GM23248 (cell line): ENCODE measurements at regions not wholly inside any gene's neighbourhood (a gene's known extent, or its start where the extent isn't known, plus 50 kb on each side); places are given as distances from the start of the nearest gene placed in this dataset.

Experiments
- EZH2 ChIP-seq: fragments of 200-600 bp; sonication (generic); IDR thresholded peaks from 2 replicates; pipeline ENCODE4 v1.6.1; 2018; ENCODE audit warnings: antibody characterized with exemption, mild to moderate bottlenecking; ENCODE audit not compliant: insufficient read depth, poor library complexity, severe bottlenecking
- EZH2phosphoT487 ChIP-seq: fragments of 200-600 bp; sonication (generic); IDR thresholded peaks from 2 replicates; pipeline ENCODE4 v1.6.1; 2018; ENCODE audit warnings: antibody characterized with exemption, moderate library complexity, mild to moderate bottlenecking, low read depth; ENCODE audit not compliant: insufficient read depth

DNA sequence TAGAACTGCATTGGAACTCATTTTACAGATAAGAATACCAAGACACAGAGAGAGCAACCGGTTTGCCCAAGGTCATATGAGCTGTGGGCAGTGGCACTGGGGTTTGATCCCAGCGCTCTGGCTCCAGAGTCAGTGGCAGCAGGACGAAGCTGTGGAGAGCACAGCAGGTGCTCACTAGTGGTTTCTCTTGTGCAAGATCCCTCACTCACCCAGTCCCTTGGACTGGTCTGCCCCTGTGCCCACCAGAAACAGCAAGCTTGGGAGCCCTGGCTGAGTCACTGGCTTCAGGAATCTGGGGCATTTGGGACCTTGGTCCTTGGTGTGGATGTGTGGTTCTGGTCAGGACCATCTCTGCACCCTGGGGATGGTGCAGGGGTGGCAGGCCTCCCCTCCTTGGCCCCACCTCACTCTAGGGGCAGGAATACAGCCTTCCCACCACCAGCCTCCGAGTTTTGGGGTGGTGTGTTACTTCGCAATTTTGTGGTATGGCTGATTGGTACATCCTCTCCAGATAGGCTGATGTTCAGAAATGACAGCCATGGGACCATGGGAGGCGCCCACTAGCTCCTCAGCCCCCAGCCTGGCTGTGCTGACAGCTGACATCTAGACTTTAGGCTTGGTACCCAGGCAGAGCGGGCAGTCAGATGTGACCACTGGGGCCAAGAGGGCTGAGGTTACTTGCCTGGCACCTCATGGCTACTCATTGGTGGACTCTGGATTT is 104.6 kb downstream of the LSM3 start:
- no peak for TF ChIP-seq EZH2
- no peak for TF ChIP-seq EZH2phosphoT487
